Kidney capillary endothelial cell (primary cell): ENCODE measurements at regions not wholly inside any gene's neighbourhood (a gene's known extent, or its start where the extent isn't known, plus 50 kb on each side); places are given as distances from the start of the nearest gene placed in this dataset.
"Not testable (repeated sequence)": the region's sequence is repeated elsewhere in the genome, so short reads cannot be mapped to it uniquely, and the experiment has no call there.

Experiments used
- DNase-seq: peaks from one replicate; pipeline ENCODE4 v3.0.0-alpha.2; 2018; ENCODE audit warnings: low spot score

- DNase-seq = no peak
Observed at GRCh38 chr1:218494449-218494852, 149.3 kb downstream of the TGFB2 start.

- DNase-seq = no peak
Observed at GRCh38 chr1:218495931-218496330, 150.8 kb downstream of the TGFB2 start.

- peak; percentile 83 for DNase-seq
Observed at GRCh38 chr1:218496561-218496960, 151.4 kb downstream of the TGFB2 start.

- DNase-seq = no peak
Observed at GRCh38 chr1:218498056-218498938, 153.2 kb downstream of the TGFB2 start.

GRCh38 chr1:218499011-218499691, 154.0 kb downstream of the TGFB2 start:
- DNase-seq = peak; percentile 42

GRCh38 chr1:218499911-218500310, 154.8 kb downstream of the TGFB2 start:
- no peak for DNase-seq

- DNase-seq = no peak
Observed at GRCh38 chr1:218501161-218501560, 156.0 kb downstream of the TGFB2 start.

- no peak for DNase-seq
Observed at GRCh38 chr1:218502383-218502782, 157.2 kb downstream of the TGFB2 start.

GRCh38 chr1:218503102-218503501, 158.0 kb downstream of the TGFB2 start:
- DNase-seq = no peak

GRCh38 chr1:218507355-218508002, 162.3 kb downstream of the TGFB2 start:
- no peak for DNase-seq

GRCh38 chr1:218510153-218510772, 165.1 kb downstream of the TGFB2 start:
- no peak for DNase-seq

- no peak for DNase-seq
Observed at GRCh38 chr1:218513328-218513727, 168.2 kb downstream of the TGFB2 start.

- DNase-seq = no peak
Observed at GRCh38 chr1:218514689-218515088, 169.6 kb downstream of the TGFB2 start.

- DNase-seq = no peak
Observed at GRCh38 chr1:218516526-218516925, 171.4 kb downstream of the TGFB2 start.

- DNase-seq = no peak
Observed at GRCh38 chr1:218517459-218517858, 172.3 kb downstream of the TGFB2 start.

GRCh38 chr1:218518216-218518740, 173.1 kb downstream of the TGFB2 start:
- no peak for DNase-seq

- not testable (repeated sequence) for DNase-seq
Observed at GRCh38 chr1:218520646-218521045, 175.5 kb downstream of the TGFB2 start.

GRCh38 chr1:218521414-218522169, 176.5 kb downstream of the TGFB2 start:
- peak; percentile 51 for DNase-seq

- DNase-seq = no peak
Observed at GRCh38 chr1:218524526-218524925, 179.4 kb downstream of the TGFB2 start.

GRCh38 chr1:218525031-218525430, 179.9 kb downstream of the TGFB2 start:
- DNase-seq = no peak

- no peak for DNase-seq
Observed at GRCh38 chr1:218525451-218526197, 180.5 kb downstream of the TGFB2 start.
